ENCODE measurements at regions not wholly inside any gene's neighbourhood (a gene's known extent, or its start where the extent isn't known, plus 50 kb on each side); places are given as distances from the start of the nearest gene placed in this dataset.

DNA sequence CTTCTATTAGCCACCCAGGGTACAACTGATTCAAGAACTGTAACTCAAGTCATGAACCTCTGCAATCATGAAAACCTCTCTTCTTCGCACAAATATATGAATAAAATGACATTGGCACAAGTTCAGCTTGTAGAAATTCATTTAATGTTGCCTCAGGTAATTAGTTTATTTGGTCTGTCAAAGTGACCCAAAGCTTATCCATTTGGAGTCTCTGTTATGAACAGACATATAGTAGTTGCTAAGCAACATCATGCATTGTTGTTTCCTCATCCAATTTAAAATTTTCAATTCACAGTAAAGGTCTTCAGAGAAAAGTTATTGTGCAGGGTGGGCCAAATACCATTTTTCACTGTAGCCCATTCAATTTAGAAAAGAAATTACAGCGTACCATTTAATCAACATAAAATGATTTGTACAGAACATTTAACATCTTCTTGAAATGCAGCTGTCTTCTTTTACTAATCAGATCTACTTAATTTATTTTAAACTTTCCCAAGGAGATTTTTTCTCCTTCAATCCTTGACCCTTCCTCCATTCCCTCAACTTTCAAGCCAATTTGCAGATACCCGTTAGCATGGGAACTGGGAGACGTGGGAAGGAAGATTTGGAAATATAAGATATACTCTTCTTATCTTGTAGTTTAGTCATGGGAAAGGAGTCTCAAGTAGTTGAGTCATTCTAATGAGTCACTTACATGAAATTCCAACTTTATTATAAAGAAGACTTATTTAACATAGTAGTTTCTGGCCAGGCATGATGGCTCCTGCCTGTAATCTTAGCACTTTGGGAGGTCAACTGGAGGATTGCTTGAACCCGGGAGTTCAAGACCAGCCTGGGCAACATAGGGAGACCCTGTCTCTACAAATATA lies 231.3 kb downstream of the ATPSCKMT start:
- TF ChIP-seq, protein P1, sequence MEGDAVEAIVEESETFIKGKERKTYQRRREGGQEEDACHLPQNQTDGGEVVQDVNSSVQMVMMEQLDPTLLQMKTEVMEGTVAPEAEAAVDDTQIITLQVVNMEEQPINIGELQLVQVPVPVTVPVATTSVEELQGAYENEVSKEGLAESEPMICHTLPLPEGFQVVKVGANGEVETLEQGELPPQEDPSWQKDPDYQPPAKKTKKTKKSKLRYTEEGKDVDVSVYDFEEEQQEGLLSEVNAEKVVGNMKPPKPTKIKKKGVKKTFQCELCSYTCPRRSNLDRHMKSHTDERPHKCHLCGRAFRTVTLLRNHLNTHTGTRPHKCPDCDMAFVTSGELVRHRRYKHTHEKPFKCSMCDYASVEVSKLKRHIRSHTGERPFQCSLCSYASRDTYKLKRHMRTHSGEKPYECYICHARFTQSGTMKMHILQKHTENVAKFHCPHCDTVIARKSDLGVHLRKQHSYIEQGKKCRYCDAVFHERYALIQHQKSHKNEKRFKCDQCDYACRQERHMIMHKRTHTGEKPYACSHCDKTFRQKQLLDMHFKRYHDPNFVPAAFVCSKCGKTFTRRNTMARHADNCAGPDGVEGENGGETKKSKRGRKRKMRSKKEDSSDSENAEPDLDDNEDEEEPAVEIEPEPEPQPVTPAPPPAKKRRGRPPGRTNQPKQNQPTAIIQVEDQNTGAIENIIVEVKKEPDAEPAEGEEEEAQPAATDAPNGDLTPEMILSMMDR (IDR thresholded peaks at IDR 0.05; ENCODE audit: low read depth, low read length, missing input control), result no peak
- TF ChIP-seq TAF1 (conservative IDR thresholded peaks at IDR 0.05) (no peak), RAD21 (IDR thresholded peaks at IDR 0.05) (no peak), GABPA (IDR thresholded peaks at IDR 0.05 in 1 of 2, conservative IDR thresholded peaks at IDR 0.05 in 1 of 2) (no peak), RXRA (IDR thresholded peaks at IDR 0.05) (no peak), EGR1 (IDR thresholded peaks at IDR 0.05; ENCODE audit: low read depth in 2 of 2) (no peak)
- TF ChIP-seq, protein P2, sequence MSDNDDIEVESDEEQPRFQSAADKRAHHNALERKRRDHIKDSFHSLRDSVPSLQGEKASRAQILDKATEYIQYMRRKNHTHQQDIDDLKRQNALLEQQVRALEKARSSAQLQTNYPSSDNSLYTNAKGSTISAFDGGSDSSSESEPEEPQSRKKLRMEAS (IDR thresholded peaks at IDR 0.05), result no peak
- TF ChIP-seq, protein P3, sequence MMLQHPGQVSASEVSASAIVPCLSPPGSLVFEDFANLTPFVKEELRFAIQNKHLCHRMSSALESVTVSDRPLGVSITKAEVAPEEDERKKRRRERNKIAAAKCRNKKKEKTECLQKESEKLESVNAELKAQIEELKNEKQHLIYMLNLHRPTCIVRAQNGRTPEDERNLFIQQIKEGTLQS (IDR thresholded peaks at IDR 0.05), result no peak
- TF ChIP-seq, protein P4, sequence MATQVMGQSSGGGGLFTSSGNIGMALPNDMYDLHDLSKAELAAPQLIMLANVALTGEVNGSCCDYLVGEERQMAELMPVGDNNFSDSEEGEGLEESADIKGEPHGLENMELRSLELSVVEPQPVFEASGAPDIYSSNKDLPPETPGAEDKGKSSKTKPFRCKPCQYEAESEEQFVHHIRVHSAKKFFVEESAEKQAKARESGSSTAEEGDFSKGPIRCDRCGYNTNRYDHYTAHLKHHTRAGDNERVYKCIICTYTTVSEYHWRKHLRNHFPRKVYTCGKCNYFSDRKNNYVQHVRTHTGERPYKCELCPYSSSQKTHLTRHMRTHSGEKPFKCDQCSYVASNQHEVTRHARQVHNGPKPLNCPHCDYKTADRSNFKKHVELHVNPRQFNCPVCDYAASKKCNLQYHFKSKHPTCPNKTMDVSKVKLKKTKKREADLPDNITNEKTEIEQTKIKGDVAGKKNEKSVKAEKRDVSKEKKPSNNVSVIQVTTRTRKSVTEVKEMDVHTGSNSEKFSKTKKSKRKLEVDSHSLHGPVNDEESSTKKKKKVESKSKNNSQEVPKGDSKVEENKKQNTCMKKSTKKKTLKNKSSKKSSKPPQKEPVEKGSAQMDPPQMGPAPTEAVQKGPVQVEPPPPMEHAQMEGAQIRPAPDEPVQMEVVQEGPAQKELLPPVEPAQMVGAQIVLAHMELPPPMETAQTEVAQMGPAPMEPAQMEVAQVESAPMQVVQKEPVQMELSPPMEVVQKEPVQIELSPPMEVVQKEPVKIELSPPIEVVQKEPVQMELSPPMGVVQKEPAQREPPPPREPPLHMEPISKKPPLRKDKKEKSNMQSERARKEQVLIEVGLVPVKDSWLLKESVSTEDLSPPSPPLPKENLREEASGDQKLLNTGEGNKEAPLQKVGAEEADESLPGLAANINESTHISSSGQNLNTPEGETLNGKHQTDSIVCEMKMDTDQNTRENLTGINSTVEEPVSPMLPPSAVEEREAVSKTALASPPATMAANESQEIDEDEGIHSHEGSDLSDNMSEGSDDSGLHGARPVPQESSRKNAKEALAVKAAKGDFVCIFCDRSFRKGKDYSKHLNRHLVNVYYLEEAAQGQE (IDR thresholded peaks at IDR 0.05), result no peak
- TF ChIP-seq, protein P5, sequence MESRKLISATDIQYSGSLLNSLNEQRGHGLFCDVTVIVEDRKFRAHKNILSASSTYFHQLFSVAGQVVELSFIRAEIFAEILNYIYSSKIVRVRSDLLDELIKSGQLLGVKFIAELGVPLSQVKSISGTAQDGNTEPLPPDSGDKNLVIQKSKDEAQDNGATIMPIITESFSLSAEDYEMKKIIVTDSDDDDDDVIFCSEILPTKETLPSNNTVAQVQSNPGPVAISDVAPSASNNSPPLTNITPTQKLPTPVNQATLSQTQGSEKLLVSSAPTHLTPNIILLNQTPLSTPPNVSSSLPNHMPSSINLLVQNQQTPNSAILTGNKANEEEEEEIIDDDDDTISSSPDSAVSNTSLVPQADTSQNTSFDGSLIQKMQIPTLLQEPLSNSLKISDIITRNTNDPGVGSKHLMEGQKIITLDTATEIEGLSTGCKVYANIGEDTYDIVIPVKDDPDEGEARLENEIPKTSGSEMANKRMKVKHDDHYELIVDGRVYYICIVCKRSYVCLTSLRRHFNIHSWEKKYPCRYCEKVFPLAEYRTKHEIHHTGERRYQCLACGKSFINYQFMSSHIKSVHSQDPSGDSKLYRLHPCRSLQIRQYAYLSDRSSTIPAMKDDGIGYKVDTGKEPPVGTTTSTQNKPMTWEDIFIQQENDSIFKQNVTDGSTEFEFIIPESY (IDR thresholded peaks at IDR 0.05), result no peak
